ENCODE measurements at regions not wholly inside any gene's neighbourhood (a gene's known extent, or its start where the extent isn't known, plus 50 kb on each side); places are given as distances from the start of the nearest gene placed in this dataset.

DNA sequence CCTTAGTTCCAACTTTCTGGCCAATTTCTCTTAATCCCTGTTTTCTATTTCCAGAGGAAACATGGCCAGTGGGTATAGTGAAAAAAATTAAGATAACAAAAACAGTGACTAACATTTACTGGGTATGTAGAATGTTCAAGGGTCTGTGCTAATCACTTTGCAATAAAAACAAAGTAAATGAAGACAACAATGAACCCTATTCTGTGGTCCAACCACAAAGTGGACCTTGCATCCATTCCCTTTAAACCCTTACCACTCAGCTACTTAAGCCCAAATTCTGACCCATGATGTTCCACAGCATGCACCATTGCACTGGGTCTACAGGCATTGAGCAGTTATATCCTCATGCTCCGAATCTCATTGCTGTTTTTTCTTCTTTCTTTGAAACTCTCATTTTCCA lies 179.9 kb upstream of the PRKCQ start:
- Histone ChIP-seq H3K79me2 (ENCODE audit: insufficient read depth, low read depth) (no peaks in the 10 kb centered on the region), H3K4me1 (ENCODE audit: low read depth, poor library complexity, severe bottlenecking) (no peaks in the 10 kb centered on the region), H3K9ac (no peak overlapping the region), H3K36me3 (ENCODE audit: insufficient read depth) (no peaks in the 10 kb centered on the region), H3K4me2 (no peak overlapping the region), H3K27me3 (ENCODE audit: insufficient read depth, low read depth) (no peaks in the 10 kb centered on the region), H2AFZ (ENCODE audit: low read depth) (no peak overlapping the region), H3K4me3 (IDR thresholded peaks at IDR 0.05; ENCODE audit: insufficient read depth, low read depth, low read length) (no peak overlapping the region), H3K27ac (no peak overlapping the region), H4K20me1 (ENCODE audit: insufficient read depth) (no peaks in the 10 kb centered on the region)
- TF ChIP-seq, protein P1, sequence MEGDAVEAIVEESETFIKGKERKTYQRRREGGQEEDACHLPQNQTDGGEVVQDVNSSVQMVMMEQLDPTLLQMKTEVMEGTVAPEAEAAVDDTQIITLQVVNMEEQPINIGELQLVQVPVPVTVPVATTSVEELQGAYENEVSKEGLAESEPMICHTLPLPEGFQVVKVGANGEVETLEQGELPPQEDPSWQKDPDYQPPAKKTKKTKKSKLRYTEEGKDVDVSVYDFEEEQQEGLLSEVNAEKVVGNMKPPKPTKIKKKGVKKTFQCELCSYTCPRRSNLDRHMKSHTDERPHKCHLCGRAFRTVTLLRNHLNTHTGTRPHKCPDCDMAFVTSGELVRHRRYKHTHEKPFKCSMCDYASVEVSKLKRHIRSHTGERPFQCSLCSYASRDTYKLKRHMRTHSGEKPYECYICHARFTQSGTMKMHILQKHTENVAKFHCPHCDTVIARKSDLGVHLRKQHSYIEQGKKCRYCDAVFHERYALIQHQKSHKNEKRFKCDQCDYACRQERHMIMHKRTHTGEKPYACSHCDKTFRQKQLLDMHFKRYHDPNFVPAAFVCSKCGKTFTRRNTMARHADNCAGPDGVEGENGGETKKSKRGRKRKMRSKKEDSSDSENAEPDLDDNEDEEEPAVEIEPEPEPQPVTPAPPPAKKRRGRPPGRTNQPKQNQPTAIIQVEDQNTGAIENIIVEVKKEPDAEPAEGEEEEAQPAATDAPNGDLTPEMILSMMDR (conservative IDR thresholded peaks at IDR 0.05; ENCODE audit: low read depth, low read length): no peak

DNA sequence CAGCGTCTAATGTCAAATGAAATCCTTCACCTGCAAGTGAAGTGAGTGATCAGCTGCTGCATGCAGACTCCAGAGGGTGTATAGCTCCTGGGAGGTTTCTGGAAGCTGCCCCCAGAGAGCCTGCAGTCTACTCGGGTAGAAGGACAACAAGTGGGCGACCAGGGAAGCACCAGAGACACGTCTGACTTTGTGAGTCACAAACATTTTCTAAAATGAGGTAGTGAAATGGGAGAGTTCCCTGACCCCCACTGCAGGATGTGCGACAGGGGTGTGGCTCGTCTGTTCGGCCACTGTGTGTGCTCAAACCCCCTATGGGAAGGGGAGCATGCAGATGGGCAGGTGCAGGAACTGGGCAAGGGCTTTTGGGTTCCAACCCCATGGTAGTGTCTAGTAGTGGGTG lies 177.1 kb upstream of the PRKCQ start:
- Histone ChIP-seq H3K4me2 (no peak overlapping the region), H2AFZ (ENCODE audit: low read depth) (no peak overlapping the region), H4K20me1 (ENCODE audit: insufficient read depth) (no peaks in the 10 kb centered on the region), H3K27ac (no peak overlapping the region), H3K36me3 (ENCODE audit: insufficient read depth) (no peaks in the 10 kb centered on the region), H3K9ac (no peak overlapping the region), H3K4me1 (ENCODE audit: low read depth, poor library complexity, severe bottlenecking) (no peaks in the 10 kb centered on the region), H3K79me2 (ENCODE audit: insufficient read depth, low read depth) (no peaks in the 10 kb centered on the region), H3K27me3 (ENCODE audit: insufficient read depth, low read depth) (no peaks in the 10 kb centered on the region), H3K4me3 (IDR thresholded peaks at IDR 0.05; ENCODE audit: insufficient read depth, low read depth, low read length) (no peak overlapping the region)
- TF ChIP-seq, protein P1 (conservative IDR thresholded peaks at IDR 0.05; ENCODE audit: low read depth, low read length): no peak

DNA sequence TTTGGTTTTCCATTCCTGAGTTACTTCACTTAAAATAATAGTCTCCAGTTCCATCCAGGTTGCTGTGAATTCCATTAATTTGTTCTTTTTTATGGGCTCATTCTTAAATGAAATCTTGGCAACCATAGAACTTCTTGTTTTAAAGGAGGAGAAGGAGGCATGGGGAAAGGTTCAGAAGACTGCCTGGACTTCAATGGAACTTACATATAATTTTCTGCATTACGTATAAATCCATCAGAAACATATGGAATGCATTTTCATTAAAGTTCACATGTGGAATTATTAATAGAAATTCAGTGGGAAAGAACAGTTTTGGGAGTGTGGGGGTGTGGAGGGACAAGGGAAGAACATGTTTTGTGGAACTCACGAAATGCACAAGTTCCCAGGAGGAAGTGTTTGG lies 176.6 kb upstream of the PRKCQ start:
- Histone ChIP-seq H3K79me2 (ENCODE audit: insufficient read depth, low read depth) (no peaks in the 10 kb centered on the region), H3K27me3 (ENCODE audit: insufficient read depth, low read depth) (no peaks in the 10 kb centered on the region), H3K27ac (no peak overlapping the region), H3K4me1 (ENCODE audit: low read depth, poor library complexity, severe bottlenecking) (no peaks in the 10 kb centered on the region), H4K20me1 (ENCODE audit: insufficient read depth) (no peaks in the 10 kb centered on the region), H3K4me2 (no peak overlapping the region), H2AFZ (ENCODE audit: low read depth) (no peak overlapping the region), H3K4me3 (IDR thresholded peaks at IDR 0.05; ENCODE audit: insufficient read depth, low read depth, low read length) (no peak overlapping the region), H3K36me3 (ENCODE audit: insufficient read depth) (no peaks in the 10 kb centered on the region), H3K9ac (no peak overlapping the region)
- TF ChIP-seq, protein P1 (conservative IDR thresholded peaks at IDR 0.05; ENCODE audit: low read depth, low read length): no peak

DNA sequence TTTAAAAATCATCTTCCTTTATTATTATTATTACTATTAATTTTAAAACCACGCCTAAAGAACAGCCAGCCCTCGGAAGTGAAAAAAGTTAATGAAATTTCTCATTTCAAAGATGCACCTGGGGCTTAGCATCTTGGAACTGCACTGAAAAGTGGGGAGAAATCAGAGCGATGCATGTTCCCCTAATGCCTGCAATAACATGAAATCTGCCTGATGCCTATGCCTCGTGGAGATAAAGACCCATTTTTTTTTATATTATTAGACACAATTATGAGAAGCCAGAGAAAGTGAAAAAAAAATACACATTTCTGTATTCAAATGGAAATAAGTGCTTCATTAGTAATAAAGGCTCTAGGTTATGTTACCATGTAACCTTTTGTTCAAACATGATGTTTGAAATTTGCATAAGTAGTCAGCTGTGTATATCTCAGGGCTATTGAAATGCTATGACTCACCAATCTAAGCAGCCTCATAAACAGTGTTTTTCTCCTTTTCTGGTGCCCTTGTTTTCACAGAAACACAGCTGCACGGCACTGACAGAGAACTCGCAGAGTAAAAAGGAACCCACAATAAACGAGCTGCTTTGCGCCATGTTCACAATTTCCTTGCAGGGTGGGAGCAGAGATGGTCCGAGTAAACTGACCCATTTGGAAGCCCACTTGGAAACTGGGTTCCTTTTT lies 175.8 kb upstream of the PRKCQ start:
- Histone ChIP-seq H3K4me1 (ENCODE audit: low read depth, poor library complexity, severe bottlenecking) (no peaks in the 10 kb centered on the region), H2AFZ (ENCODE audit: low read depth) (no peak overlapping the region), H3K4me2 (no peak overlapping the region), H3K4me3 (IDR thresholded peaks at IDR 0.05; ENCODE audit: insufficient read depth, low read depth, low read length) (no peak overlapping the region), H4K20me1 (ENCODE audit: insufficient read depth) (no peaks in the 10 kb centered on the region), H3K79me2 (ENCODE audit: insufficient read depth, low read depth) (no peaks in the 10 kb centered on the region), H3K36me3 (ENCODE audit: insufficient read depth) (no peaks in the 10 kb centered on the region), H3K27ac (no peak overlapping the region), H3K27me3 (ENCODE audit: insufficient read depth, low read depth) (no peaks in the 10 kb centered on the region), H3K9ac (no peak overlapping the region)
- TF ChIP-seq, protein P1 (conservative IDR thresholded peaks at IDR 0.05; ENCODE audit: low read depth, low read length): no peak
